ENCODE measurements at regions not wholly inside any gene's neighbourhood (a gene's known extent, or its start where the extent isn't known, plus 50 kb on each side); places are given as distances from the start of the nearest gene placed in this dataset.

DNA sequence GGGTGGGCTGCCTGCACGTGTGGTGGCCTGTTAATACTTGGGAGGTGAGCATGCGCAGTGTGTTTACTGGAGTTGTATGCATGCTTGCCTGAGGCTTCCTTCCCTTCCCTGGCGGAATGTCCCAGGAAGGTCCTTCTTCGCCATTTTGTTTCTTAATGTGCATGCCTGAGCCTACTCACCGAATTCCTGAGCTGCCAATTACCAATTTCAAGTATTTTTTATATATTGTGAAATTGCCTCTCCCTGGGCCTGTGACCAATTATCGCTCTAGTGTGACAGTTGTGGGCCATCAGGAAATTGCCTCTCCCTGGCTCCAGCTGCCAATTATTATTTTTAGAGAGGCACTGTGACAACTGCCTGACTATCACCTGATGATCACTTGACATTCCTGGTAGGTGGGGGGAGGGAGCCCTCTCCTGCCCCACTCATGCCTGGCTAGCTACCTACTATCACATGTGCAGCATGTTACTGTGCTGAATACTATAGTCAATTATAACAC, 70.0 kb downstream of the FAM50B start:
- TF ChIP-seq POLR2AphosphoS5 (IDR thresholded peaks at IDR 0.05; ENCODE audit: low read depth, low read length) (no peak), POLR2A (IDR thresholded peaks at IDR 0.05; ENCODE audit: low read depth, low read length) (no peak), TAF1 (IDR thresholded peaks at IDR 0.05; ENCODE audit: borderline replicate concordance, low read depth, low read length) (no peak)

Data from GM12892 (cell line).